GM21526 (cell line): ENCODE measurements at regions not wholly inside any gene's neighbourhood (a gene's known extent, or its start where the extent isn't known, plus 50 kb on each side); places are given as distances from the start of the nearest gene placed in this dataset.

Experiments
- ATAC-seq: cut with Tn5 transposase; IDR thresholded peaks from one replicate; pipeline ENCODE4 v1.9.1; 2021; ENCODE audit warnings: moderate library complexity; ENCODE audit not compliant: unreplicated experiment, low FRiP score

DNA sequence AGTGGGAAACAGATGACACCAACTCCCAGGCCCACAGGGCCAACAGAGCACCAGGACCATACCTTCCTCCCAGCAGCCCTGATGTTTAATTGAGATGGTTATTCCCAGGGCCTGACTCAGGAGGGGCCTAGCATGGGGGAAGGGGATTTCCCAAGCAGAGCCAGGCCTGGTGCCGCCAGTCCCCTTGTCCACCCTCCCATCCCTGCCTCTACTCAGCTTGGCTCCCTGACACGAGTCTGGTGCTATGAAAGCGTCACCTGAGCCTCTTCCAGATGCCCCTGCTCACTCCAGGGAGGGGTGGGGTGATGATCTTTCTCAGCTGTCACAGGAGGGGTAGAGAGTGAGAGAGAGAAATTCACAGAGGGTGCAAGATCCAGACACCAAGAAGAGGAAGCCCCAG is 72.7 kb downstream of the EFNB1 start:
- ATAC-seq = no peak

DNA sequence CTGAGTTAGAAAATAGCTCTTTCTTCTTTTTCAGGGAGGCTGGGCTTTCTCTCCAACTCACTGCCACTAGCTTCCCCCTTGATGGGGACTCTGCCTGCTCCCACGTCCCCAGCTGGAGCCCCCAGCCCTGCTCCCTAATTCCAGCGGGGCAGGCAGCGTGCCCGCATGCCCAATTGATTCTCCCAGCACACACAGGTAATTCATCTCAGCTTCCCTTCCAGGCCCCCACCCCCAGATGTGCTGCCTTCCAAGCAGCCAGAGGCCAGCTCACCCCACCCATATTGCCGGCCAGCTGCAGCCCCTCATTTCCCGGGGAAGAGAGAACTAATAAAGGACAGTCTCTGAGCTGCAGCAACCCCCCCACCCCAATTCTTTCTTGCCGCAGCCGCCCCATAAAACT is 69.8 kb downstream of the EFNB1 start:
- no peak for ATAC-seq

- ATAC-seq = no peak
Observed at GRCh38 chrX:68897118-68897945, 68.5 kb downstream of the EFNB1 start.

GRCh38 chrX:68896581-68896980 is 67.8 kb downstream of the EFNB1 start:
- no peak for ATAC-seq

GRCh38 chrX:68895778-68896177 is 67.0 kb downstream of the EFNB1 start:
- no peak for ATAC-seq

- ATAC-seq = no peak
Observed at GRCh38 chrX:68895341-68895755, 66.5 kb downstream of the EFNB1 start.

DNA sequence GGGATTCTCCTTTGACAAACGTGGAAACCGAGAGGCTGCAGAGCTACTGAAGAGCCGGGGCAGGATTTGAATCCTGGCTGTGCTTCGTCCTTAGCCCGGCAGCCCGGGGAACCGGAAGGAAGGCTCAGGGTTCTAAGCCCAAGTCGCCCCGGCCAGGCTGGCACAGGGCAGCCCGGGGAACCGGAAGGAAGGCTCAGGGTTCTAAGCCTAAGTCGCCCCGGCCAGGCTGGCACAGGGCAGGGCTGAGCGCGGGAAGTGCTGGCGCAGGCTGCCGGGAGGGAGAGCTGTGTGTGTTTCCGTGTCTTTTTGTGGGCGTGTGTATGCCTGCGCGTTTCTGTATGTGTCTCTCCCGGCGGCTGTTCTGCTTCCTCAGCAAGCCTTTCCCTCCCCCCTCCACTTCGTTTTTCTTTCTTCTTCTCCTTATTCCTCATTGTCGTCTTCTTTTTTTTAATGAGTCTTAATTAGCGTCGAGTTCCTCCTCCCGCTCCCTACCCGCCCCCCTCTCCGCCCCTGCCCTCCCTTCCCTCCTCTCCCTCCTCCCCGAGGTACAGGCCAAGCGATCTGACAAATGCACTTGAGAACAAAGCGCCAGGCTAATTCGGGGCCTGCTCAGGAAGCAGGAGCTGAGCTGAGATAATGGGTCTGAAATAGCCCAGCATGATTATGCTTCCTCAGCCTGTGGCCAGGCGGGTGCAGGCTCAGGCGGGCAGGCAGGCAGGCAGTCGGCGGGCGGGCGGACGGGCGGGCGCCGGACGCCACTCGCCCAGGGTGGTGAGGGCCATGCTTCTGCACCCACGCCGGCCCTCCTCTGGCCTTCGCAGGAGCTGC is 65.9 kb downstream of the EFNB1 start:
- ATAC-seq = no peak

DNA sequence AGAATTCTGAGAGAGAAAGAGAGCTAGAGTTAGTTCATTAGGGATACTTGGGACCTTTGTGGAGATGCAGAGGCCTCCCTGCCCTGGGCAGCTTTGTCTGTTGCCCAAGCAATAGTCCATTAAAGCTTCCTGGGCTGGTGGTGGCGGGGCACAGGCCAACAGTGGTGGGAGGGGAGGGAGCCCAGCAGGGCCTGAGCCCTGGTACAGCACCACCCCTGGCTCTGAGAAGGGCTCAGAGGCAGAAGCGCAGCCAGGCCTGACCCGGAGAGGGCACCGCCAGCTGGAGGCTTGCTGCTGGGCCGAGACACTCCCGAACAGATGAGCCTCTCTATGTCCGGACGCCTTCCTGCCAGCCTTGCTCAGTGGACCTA is 65.3 kb downstream of the EFNB1 start:
- no peak for ATAC-seq

DNA sequence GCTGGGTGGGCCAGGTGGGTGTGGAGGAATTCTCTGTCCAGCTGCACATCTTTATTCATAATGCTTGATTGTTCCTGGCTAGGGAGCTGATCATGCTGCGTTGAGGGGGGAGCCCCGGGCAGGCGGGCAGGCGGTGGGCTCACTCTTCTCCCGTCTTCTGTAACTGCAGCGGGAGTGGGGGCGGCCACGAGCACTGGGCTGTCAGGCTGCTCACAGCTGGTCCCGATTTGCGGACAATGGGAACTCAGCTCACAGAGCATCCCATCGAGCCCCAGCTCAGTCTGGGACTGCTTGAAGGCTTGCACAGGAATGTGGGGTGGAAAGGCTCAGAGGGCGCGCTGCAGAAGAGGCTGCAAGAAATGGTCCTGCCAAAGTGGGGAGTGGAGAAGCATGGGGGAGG is 63.8 kb downstream of the EFNB1 start:
- no peak for ATAC-seq

DNA sequence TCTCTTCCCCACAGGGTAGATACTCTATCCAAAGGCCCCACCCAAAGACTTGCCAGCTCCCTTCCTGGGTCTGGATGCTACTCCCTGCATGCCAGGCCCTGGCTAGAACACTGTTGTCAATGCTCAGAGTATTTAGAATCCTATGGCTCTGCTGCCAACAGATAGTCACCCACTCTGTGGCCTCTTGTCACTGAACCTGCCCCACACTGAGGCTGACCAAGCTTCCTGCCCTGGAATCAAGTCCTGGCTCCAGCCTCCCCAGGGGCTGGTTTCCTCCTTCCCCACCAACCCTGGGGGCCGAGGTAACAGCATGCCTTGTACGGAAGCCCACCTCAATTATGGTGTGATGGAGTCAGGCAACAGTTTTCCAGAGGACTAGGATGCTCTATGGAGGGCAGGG is 63.3 kb downstream of the EFNB1 start:
- ATAC-seq = no peak
